Peyer's patch (tissue), 4 donors: ENCODE measurements at regions not wholly inside any gene's neighbourhood (a gene's known extent, or its start where the extent isn't known, plus 50 kb on each side); places are given as distances from the start of the nearest gene placed in this dataset.

Experiments
- DNase-seq, 3 donors: peaks; one replicate each; pipeline ENCODE4 v3.0.0-alpha.2; 2017 to 2019
- H3K27ac ChIP-seq, 4 donors: fragments of 200-600 bp; sonication (generic); one replicate each; pipeline ENCODE4 v1.5.1; 2016 to 2019
- H3K27me3 ChIP-seq, 2 donors: fragments of 200-600 bp; sonication (generic); one replicate each; pipeline ENCODE4 v1.5.1; 2019
- H3K36me3 ChIP-seq, 3 donors: fragments of 200-600 bp; sonication (generic); one replicate each; pipeline ENCODE4 v1.5.1; 2016 to 2019
- H3K4me1 ChIP-seq, 4 donors: fragments of 200-600 bp; sonication (generic); one replicate each; pipeline ENCODE4 v1.5.1; 2016 to 2019
- H3K4me3 ChIP-seq, 4 donors: fragments of 200-600 bp; sonication (generic); 1 replicate in 3 of 4; 2 replicates in 1 of 4; pipeline ENCODE4 v1.5.1; 2016 to 2019; ENCODE audit warnings: mild to moderate bottlenecking in 1 of 4
- H3K9me3 ChIP-seq, 4 donors: fragments of 200-600 bp; sonication (generic); one replicate each; pipeline ENCODE4 v1.5.1; 2016 to 2019; ENCODE audit warnings: mild to moderate bottlenecking in 1 of 4
- POLR2A ChIP-seq, 2 donors: fragments of 450-650 bp; IDR thresholded peaks; one replicate each; pipeline ENCODE4 v1.5.1; 2017; ENCODE audit warnings: antibody characterized with exemption in 2 of 2, mild to moderate bottlenecking in 2 of 2, moderate library complexity in 2 of 2
- TF ChIP-seq, protein P1 (sequence below), 6 experiments: fragments of 450-650 bp in 4 of 6; fragments of 200-600 bp in 2 of 6; sonication (generic) in 1 of 6; IDR thresholded peaks; one replicate each; pipeline ENCODE4 v1.5.1; 2017 to 2019; ENCODE audit warnings: antibody characterized with exemption in 6 of 6, mild to moderate bottlenecking in 3 of 6, moderate library complexity in 1 of 6

DNA sequence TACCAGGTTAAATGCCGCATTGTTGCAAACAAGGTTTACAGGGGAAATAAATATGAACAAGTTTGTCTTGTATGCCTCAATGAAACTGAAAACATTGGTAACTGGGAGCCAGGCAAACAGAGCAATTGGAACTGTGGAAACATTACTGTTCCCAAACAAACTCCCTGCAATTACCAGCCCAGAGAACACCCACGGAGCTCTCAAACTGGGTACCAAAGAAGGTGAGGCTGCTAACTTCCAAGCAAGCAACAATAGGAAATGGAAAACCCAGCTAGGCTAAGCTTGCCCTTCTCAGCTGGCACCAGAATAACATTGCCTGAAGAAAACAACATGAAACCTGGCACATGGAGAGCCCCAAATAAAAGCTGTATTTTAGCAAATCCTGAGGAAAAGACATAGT lies 218.9 kb upstream of the THRB start:
- no peaks in the 10 kb centered on the region for H3K27me3 ChIP-seq
- no peak overlapping the region for H3K27ac ChIP-seq
- TF ChIP-seq POLR2A (IDR thresholded peaks at IDR 0.05), result no peak
- TF ChIP-seq, protein P1, sequence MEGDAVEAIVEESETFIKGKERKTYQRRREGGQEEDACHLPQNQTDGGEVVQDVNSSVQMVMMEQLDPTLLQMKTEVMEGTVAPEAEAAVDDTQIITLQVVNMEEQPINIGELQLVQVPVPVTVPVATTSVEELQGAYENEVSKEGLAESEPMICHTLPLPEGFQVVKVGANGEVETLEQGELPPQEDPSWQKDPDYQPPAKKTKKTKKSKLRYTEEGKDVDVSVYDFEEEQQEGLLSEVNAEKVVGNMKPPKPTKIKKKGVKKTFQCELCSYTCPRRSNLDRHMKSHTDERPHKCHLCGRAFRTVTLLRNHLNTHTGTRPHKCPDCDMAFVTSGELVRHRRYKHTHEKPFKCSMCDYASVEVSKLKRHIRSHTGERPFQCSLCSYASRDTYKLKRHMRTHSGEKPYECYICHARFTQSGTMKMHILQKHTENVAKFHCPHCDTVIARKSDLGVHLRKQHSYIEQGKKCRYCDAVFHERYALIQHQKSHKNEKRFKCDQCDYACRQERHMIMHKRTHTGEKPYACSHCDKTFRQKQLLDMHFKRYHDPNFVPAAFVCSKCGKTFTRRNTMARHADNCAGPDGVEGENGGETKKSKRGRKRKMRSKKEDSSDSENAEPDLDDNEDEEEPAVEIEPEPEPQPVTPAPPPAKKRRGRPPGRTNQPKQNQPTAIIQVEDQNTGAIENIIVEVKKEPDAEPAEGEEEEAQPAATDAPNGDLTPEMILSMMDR (IDR thresholded peaks at IDR 0.05), result no peak
- no peak overlapping the region for H3K4me3 ChIP-seq
- H3K9me3 ChIP-seq, result no peaks in the 10 kb centered on the region
- no peaks in the 10 kb centered on the region for H3K36me3 ChIP-seq
- no peak for DNase-seq
- H3K4me1 ChIP-seq, result no peaks in the 10 kb centered on the region

DNA sequence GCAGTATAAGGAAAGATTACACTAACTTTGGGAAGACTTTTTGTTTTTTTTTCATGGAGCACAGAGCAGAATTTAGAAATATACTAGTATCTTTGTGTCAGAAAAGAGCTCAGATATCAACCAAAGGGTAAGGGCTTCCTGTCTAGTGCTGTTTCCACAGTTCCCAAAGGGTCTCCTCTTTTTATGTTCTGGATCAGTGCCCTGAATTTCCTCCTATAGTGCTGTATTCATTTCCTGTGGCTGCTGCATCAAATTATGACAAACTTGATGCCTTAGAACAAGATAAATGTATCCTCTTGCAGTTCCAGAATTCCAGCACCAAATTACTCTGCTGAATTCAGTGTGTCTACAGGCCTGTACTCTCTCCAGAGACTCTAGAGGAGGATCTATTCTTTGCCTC lies 219.8 kb upstream of the THRB start:
- Histone ChIP-seq H3K9me3 (no peaks in the 10 kb centered on the region), H3K36me3 (no peaks in the 10 kb centered on the region), H3K4me1 (no peaks in the 10 kb centered on the region), H3K27me3 (no peaks in the 10 kb centered on the region), H3K27ac (no peak overlapping the region), H3K4me3 (no peak overlapping the region)
- TF ChIP-seq, protein P1 (IDR thresholded peaks at IDR 0.05), result no peak
- no peak for TF ChIP-seq POLR2A (IDR thresholded peaks at IDR 0.05)
- DNase-seq, result no peak

DNA sequence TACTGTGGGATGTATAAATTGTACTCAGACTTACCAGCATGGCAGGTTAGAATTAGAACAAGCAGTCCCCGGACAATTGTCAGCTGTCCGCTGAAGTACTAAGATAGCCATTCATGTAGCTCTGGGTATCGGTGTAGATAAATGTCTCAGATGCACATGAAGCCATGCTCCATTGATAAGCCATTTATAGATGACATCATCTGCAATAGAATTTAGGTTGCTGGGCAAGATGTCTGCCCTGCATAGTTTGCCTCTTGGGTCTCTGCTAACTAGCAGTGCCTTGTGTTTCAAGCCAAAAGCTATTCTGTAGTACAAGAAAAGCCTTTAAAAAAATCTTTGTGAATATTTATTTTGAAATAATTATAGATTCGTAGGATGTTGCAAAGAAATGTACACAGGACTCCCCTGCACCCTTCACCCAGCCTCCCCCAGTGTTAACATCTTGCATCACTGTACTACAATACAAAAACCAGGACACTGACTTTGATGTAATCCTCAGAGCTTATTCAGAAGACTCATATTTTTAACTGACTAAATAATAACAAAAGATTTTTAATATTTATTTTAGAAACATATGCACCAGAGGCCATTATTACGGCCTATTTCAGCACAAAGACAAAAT lies 220.6 kb upstream of the THRB start:
- H3K4me3 ChIP-seq, result no peak overlapping the region
- no peak overlapping the region for H3K27ac ChIP-seq
- H3K27me3 ChIP-seq, result no peaks in the 10 kb centered on the region
- no peaks in the 10 kb centered on the region for H3K9me3 ChIP-seq
- H3K36me3 ChIP-seq, result no peaks in the 10 kb centered on the region
- no peaks in the 10 kb centered on the region for H3K4me1 ChIP-seq
- no peak for DNase-seq
- TF ChIP-seq, protein P1 (IDR thresholded peaks at IDR 0.05), result no peak
- no peak for TF ChIP-seq POLR2A (IDR thresholded peaks at IDR 0.05)

DNA sequence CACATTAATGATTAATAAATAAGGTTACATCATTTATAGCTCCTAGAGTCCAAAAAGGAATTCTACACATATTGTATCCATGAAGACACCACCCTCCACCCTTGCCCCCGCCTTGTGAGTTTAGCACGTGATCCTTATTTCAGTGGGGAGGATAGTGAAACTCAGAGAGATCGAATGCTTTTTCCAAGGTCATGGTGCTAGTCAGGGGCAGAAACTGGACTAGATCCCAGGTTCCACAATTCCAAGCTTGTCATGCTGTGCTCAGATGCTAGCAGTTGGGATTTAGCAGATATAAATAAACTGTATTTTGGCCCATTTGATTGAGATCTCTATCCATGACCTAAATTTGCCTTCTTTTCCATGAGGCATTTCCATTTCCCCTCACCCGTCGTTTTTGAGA lies 227.4 kb upstream of the THRB start:
- Histone ChIP-seq H3K27me3 (no peaks in the 10 kb centered on the region), H3K36me3 (no peaks in the 10 kb centered on the region), H3K27ac (no peak overlapping the region), H3K4me3 (no peak overlapping the region), H3K4me1 (no peaks in the 10 kb centered on the region), H3K9me3 (no peaks in the 10 kb centered on the region)
- TF ChIP-seq, protein P1 (IDR thresholded peaks at IDR 0.05), result no peak
- no peak for TF ChIP-seq POLR2A (IDR thresholded peaks at IDR 0.05)
- DNase-seq, result no peak

DNA sequence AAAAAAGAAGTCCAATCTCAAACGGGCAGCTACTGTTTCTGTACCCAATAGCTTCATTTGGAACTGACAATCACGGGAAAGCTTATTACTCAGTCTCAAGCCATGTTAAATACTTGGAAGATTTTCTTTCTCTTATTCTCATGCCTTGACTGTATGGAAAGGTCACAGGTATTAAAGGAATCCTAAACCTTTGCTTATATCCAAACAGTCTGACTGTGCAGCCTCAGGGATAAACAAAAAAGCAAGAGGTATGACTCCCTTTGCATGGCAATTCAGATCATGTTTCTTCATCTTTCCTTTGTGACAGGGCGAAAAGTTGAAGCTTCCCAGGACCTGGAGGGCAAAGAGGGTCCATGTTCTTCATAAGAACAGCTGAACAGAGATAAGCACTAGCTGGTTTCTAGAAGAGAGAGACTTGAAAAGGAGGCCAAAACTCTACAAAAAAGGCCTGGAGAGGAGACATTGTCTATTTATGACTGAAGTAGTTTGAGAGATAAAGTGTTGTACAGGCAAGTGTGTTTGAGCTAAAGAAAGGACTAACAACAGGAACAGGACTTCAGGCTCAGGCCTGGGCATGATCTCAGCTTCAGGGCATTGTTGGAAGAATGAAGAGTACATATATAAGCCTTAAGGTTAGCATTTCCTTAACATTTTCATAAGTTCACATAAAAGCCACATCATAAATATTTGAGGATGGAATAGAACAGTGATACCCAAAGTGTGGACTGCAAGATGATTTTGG lies 231.0 kb upstream of the THRB start:
- TF ChIP-seq, protein P1 (IDR thresholded peaks at IDR 0.05), result no peak
- TF ChIP-seq POLR2A (IDR thresholded peaks at IDR 0.05), result no peak
- Histone ChIP-seq H3K36me3 (no peaks in the 10 kb centered on the region), H3K9me3 (no peaks in the 10 kb centered on the region), H3K27me3 (no peaks in the 10 kb centered on the region), H3K4me3 (no peak overlapping the region), H3K4me1 (no peaks in the 10 kb centered on the region), H3K27ac (no peak overlapping the region)
- DNase-seq, result no peak
